K562 (cell line): ENCODE measurements at regions not wholly inside any gene's neighbourhood (a gene's known extent, or its start where the extent isn't known, plus 50 kb on each side); places are given as distances from the start of the nearest gene placed in this dataset.

Source experiments
- CHD4 ChIP-seq: fragments of 200-600 bp; sonication (generic); IDR thresholded peaks from 3 replicates; pipeline ENCODE4 v1.6.1; 2012; ENCODE audit warnings: low read depth, mild to moderate bottlenecking, mixed read lengths, low read length, inconsistent platforms; ENCODE audit not compliant: insufficient read depth, insufficient replicate concordance, poor library complexity, severe bottlenecking
- ETV5 ChIP-seq: sonication (generic); formaldehyde crosslinking; IDR thresholded peaks from 2 replicates; pipeline ENCODE4 v1.4.0; 2020; ENCODE audit warnings: low read depth, mild to moderate bottlenecking, missing genetic modification reagents
- LARP7 ChIP-seq: fragments of 450-650 bp; IDR thresholded peaks from 2 replicates; pipeline ENCODE4 v1.6.1; 2016
- ZNF3 ChIP-seq: fragments of 250-450 bp; sonication (Bioruptor Pico); IDR thresholded peaks from 2 replicates; pipeline ENCODE4 v1.5.0; 2021; ENCODE audit warnings: mild to moderate bottlenecking, moderate library complexity
- TF ChIP-seq, protein P1 (sequence below), 2 experiments: fragments of 450-650 bp; formaldehyde crosslinking in 1 of 2; IDR thresholded peaks; 2 replicates each; pipeline versions ENCODE4 v1.4.0 to v1.6.1; 2014 to 2020; ENCODE audit warnings: mild to moderate bottlenecking in 2 of 2, borderline replicate concordance in 1 of 2, low read depth in 1 of 2
- TF ChIP-seq, protein P2 (sequence below), 2 experiments: fragments of 450-650 bp in 1 of 2; sonication (generic) in 1 of 2; formaldehyde crosslinking; conservative IDR thresholded peaks; 2 replicates each; pipeline versions ENCODE4 v1.4.0 to v1.8.1; 2020 to 2022; ENCODE audit warnings: mild to moderate bottlenecking in 1 of 2, missing genetic modification reagents in 1 of 2

DNA sequence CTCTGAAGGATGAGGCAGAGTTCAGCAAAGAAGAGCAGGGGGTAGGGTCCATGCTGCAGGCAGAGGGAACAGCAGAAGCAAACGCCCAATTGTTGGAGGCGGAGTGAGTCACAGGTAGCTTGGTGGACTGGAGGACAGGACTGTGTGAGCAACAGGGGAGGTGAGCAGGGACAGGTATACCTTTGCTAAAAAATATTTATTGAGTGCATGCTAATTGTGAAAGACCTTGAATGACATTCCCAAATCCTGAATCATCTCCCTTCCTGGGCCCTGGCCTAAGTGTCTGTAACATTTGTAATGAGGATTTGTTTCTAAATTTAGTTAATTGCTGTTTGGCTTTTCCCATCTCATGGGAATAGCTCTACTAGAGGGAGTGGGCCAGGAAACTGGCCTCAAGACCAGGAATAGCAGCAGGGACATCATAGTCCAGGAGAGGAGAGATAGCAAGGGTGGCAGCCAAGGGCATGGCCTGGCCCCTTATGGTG, 123.7 kb downstream of the FOXD2 start (continued):
- TF ChIP-seq, protein P1, sequence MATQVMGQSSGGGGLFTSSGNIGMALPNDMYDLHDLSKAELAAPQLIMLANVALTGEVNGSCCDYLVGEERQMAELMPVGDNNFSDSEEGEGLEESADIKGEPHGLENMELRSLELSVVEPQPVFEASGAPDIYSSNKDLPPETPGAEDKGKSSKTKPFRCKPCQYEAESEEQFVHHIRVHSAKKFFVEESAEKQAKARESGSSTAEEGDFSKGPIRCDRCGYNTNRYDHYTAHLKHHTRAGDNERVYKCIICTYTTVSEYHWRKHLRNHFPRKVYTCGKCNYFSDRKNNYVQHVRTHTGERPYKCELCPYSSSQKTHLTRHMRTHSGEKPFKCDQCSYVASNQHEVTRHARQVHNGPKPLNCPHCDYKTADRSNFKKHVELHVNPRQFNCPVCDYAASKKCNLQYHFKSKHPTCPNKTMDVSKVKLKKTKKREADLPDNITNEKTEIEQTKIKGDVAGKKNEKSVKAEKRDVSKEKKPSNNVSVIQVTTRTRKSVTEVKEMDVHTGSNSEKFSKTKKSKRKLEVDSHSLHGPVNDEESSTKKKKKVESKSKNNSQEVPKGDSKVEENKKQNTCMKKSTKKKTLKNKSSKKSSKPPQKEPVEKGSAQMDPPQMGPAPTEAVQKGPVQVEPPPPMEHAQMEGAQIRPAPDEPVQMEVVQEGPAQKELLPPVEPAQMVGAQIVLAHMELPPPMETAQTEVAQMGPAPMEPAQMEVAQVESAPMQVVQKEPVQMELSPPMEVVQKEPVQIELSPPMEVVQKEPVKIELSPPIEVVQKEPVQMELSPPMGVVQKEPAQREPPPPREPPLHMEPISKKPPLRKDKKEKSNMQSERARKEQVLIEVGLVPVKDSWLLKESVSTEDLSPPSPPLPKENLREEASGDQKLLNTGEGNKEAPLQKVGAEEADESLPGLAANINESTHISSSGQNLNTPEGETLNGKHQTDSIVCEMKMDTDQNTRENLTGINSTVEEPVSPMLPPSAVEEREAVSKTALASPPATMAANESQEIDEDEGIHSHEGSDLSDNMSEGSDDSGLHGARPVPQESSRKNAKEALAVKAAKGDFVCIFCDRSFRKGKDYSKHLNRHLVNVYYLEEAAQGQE (IDR thresholded peaks at IDR 0.05; ENCODE audit: borderline replicate concordance): no peak
- TF ChIP-seq, protein P1 (CRISPR knock-in tag; IDR thresholded peaks at IDR 0.05; ENCODE audit: low read depth): no peak
- TF ChIP-seq, protein P2, sequence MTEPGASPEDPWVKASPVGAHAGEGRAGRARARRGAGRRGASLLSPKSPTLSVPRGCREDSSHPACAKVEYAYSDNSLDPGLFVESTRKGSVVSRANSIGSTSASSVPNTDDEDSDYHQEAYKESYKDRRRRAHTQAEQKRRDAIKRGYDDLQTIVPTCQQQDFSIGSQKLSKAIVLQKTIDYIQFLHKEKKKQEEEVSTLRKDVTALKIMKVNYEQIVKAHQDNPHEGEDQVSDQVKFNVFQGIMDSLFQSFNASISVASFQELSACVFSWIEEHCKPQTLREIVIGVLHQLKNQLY (CRISPR knock-in tag; conservative IDR thresholded peaks at IDR 0.05): no peak
- no peak for TF ChIP-seq CHD4
- TF ChIP-seq LARP7: no peak
- TF ChIP-seq ZNF3 (CRISPR knock-in tag): no peak
- TF ChIP-seq ETV5 (CRISPR knock-in tag): no peak
